22Rv1 (cell line): ENCODE measurements at regions not wholly inside any gene's neighbourhood (a gene's known extent, or its start where the extent isn't known, plus 50 kb on each side); places are given as distances from the start of the nearest gene placed in this dataset.

Experiments
- H3K27ac ChIP-seq: fragments of 450-650 bp; 2 replicates; pipeline ENCODE4 v1.5.1; 2017
- ZFX ChIP-seq: fragments of 450-650 bp; IDR thresholded peaks from 2 replicates; pipeline ENCODE4 v1.6.1; 2017; ENCODE audit warnings: antibody characterized with exemption, borderline replicate concordance
- TF ChIP-seq, protein P1 (sequence below): fragments of 450-650 bp; IDR thresholded peaks from 2 replicates; pipeline ENCODE4 v1.5.1; 2017; ENCODE audit warnings: mild to moderate bottlenecking

DNA sequence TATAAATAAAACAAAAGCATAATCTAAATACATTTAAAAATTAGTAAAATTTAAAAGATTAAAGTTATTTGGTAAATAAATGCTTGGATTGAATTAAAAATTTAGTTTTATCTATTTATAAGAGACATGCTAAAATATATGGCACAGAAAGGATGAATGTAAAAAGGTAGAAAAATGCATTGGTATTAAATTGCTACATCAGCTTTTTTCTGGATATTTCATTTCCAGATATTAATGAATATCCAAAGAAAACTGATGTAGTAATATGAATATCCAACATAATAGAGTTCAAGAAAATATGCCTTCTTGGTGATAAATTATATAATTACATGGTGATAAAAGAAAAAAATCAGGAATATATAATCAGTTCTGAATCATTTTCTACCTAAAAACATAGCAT, 1743.9 kb downstream of the RPA4 start:
- TF ChIP-seq ZFX = no peak
- TF ChIP-seq, protein P1, sequence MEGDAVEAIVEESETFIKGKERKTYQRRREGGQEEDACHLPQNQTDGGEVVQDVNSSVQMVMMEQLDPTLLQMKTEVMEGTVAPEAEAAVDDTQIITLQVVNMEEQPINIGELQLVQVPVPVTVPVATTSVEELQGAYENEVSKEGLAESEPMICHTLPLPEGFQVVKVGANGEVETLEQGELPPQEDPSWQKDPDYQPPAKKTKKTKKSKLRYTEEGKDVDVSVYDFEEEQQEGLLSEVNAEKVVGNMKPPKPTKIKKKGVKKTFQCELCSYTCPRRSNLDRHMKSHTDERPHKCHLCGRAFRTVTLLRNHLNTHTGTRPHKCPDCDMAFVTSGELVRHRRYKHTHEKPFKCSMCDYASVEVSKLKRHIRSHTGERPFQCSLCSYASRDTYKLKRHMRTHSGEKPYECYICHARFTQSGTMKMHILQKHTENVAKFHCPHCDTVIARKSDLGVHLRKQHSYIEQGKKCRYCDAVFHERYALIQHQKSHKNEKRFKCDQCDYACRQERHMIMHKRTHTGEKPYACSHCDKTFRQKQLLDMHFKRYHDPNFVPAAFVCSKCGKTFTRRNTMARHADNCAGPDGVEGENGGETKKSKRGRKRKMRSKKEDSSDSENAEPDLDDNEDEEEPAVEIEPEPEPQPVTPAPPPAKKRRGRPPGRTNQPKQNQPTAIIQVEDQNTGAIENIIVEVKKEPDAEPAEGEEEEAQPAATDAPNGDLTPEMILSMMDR = no peak
- no peak overlapping the region for H3K27ac ChIP-seq

DNA sequence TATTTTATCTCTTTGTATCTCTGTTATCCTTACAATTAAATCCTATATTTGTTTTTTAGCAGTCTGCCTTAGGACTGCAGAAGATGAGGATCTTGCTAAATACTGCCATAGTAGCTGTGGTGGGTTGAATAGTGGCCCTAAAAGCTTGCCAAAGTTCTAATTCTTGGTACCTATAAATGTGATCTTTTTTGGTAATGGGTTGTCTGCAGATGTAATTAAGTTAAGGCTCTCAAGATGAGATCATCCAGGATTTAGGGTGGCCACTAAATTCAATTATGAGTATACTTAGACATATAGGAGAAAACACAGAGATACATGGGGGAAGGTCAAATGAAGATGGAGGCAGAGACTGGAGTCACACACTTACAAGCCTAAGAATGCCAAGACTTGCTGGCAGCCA, 1753.7 kb downstream of the RPA4 start:
- TF ChIP-seq, protein P1 = no peak
- TF ChIP-seq ZFX = no peak
- no peak overlapping the region for H3K27ac ChIP-seq

DNA sequence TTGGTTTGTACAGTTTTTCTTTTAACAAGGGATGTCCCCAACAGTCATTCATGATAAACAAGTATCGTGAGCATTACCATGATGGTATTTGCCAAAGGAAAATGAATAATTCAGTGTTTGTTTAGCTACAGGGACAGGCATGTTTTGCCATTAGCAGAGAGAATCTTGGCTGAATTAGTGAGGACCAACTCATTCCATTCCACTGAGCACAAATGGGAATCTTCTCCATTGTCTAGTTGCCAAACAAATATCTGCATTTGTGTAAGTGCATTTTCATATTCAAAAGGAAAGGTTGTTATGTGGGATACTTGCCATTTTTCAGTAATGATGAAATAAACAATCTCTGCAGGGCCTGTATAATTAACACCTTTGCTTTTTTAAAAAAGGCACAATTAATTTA, 1762.6 kb downstream of the RPA4 start:
- TF ChIP-seq, protein P1 = no peak
- no peak for TF ChIP-seq ZFX
- H3K27ac ChIP-seq = no peak overlapping the region

DNA sequence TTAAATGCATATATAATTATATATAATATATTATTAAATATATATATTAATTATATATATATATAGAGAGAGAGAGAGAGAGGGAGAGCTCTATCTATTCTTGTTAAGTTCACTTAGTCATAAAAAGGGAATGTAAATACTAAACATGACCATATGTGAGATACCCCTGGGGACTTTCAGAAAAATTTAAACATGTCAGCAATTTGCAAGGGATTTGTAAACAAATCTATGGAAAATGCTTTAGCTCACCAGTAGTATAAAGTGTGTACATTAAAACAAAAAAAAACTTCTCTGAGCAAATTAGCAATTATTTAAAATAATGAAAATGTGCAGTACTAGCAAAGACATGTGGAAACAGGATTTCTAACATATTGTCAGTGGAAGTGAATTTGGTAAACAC, 1755.5 kb downstream of the PCDH19 start:
- no peak overlapping the region for H3K27ac ChIP-seq
- no peak for TF ChIP-seq ZFX
- TF ChIP-seq, protein P1 = no peak
